ENCODE measurements at regions not wholly inside any gene's neighbourhood (a gene's known extent, or its start where the extent isn't known, plus 50 kb on each side); places are given as distances from the start of the nearest gene placed in this dataset.
"Not testable (repeated sequence)": the region's sequence is repeated elsewhere in the genome, so short reads cannot be mapped to it uniquely, and the experiment has no call there.

DNA sequence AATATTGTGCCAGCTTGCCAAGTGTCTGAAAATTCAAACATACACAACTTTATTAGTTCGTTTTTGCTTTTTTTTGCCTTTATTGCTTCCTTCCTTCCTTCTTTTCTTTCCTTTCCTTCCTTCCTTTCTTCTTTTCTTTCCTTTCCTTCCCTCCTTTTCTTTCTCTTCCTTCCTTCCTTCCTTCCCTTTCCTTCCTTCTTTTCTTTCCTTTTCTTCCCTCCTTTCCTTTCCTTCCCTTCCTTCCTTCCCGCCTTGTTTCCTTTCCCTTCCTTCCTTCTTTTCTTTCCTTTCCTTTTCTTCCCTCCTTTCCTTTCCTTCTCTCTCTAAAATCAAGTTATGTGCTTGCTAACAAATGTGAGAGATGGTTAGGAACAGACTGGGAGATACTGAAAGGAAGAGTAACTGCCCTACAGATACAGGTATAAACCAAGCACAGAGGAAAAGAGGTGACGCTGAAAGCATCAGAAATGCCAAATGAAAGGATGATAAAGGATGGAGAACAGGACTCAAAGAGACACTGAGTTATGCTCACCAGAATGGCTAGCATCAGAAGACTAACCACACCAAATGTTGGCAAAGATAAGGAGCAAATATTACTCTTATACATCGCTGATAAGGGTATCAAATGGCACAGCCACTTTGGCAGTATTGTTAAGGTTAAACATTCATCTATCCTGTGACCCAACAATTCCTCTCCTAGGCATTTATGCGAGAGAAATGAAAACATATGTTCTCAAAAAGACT lies 151.6 kb downstream of the MREG start:
- DNase-seq: no peak

DNA sequence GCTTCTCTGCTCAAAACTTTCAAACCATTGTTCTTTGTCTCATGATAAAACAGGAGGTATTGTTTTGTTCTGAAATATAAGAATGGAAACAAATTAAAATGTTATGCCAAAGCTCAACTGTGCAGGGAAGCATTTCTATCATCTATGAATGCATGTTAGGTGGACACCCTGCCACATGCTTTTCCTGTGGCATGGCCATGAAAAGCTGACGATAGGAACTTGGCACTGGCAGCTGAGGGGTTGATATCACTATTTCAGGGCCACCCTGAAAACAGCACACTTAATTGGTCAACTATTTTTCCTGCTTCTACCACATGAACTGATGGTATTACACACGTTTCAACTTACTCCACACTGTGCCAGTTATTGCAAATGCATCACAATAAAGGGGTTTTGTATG lies 157.3 kb downstream of the MREG start:
- no peak for DNase-seq

DNA sequence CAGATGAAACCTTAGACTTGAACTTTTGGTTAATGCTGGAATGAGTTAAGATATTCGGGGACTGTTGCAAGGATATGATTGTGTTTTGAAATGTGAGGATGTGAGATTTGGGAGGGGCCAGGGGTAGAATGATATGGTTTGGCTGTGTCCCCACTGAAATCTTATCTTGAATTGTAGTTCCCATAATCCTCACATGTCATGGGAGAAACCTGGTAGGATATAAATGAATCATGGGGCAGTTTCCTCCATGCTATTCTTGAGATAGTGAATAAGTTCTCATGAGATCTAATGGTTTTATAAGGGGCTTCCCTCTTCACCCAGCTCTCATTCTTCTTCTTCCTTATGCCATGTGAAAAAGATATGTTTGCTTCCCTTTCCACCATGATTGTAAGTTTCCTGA lies 158.0 kb downstream of the MREG start:
- not testable (repeated sequence) for DNase-seq

DNA sequence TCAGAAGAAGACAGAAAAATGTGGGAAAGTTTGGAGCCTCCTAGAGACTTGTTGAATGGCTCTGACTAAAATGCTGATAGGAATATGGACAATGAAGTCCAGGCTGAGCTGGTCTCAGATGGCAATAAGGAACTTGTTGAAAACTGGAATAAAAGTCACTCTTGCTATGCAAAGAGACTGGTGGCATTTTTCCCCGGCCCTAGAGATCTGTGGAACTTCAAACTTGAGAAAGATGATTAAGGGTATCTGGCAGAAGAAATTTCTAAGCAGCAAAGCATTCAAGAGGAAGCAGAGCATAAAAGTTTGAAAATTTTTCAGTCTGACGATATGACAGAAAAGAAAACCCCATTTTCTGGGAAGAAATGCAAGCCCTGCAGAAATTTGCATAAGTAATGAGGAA lies 159.3 kb downstream of the MREG start:
- DNase-seq: no peak

DNA sequence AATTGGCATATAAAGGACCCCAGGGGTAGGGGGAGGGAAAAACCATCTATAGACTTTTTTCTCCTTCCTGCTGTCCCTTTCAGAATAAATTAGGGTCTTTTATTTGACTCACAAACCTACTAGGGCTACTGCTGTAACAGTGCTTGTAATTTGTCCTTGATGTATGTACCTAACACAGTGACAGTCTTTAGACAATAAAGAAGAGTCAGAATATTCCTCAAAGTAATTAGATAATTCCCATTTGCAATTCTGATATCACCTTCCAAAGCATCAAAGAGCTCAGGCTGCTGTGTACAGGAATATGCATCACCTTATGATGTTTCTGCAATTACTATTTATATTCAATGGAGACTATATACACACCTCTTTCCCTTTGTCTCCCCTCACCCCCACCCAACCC lies 161.7 kb downstream of the MREG start:
- DNase-seq: no peak

DNA sequence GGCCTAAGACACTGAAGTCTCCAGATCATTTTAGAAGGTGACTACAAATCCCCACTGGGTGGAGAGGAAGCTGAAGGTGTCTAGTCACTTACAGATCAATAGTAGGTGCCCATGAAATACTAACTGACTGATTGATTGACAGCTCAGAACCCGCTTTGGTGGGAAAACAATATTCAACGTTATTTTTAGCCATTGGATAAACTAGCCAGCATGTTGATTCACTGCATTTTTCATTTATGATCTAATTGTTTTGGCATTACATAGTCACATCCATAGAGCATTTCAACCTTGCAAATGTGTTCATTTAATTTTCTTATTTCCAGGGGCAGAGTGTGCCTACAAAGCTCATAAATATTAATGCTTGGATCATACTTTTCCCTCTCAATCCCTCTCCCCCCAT lies 162.3 kb downstream of the MREG start:
- no peak for DNase-seq

DNA sequence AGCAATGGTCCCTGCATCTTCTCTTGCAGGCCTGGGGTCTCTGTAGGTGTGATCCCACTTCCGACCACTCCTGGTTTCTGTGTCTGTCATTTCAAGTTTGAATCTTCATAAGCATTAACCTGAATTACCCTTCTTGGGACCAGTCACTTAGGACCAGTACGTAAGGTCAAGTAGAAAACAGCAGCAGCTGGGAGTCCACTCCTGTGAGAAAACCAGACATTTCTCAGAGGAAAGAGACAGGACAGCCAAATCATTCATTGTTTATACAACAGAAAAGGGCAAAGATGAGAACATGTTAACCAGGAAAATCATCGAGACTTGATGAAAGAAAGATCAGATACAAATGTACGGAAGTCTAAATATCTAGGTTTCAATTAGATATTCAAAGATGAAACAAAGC lies 163.0 kb downstream of the MREG start:
- no peak for DNase-seq

DNA sequence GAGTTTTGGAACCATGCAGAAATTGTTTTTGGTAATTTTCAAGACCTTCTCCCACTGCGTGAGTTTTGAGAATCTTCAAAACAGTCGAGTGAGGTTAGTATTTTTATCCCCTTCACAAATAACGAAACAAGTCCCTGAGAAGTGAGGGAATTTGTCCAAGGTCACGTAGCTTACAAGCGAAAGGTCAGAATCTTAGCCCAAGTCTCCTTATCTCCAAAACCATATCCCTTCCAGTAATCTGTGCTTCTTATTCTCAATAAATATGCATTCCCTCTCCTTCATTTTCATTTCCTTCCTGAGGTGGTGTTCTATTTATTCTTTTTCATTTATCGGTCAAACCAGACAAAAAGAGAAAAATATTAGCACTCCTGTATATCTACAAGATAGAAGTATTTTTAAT lies 163.6 kb downstream of the MREG start:
- no peak for DNase-seq

DNA sequence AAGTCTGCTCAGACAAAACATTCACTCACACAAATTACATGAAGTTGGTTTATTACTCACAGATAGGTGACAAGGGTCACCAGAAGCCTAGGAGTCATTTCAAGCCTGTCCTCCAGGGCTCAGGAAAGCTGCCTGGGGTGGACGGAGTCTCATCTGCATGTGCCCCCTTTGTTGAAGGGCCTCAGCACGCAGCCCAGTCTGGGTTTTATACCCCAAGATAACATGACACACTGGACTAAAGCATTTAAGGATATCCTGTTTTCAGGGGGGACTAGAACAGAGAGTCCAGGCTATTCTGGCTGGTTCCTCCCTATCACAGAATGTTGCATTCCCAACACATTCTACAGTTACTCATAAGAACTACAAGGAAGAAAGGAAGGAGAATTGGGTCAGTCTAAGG lies 164.7 kb downstream of the MREG start:
- DNase-seq: no peak

DNA sequence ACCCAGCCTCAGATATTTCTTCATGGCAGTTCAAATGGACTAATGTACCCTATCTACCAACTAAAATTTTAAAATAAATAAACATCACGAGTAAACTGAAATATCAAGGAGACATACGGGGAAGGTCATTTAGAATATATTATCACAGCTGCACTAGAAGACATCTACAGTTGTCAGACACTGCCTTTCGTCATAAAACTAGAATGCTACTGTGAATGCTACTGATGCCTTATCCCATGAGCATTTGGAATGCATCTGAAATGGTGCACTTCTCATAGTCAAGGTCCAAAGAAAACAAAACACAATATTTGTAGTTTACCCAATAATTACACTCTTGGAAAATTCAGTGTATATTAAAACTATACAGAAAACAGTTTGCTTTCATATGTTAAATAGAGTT lies 165.2 kb downstream of the MREG start:
- DNase-seq: no peak

DNA sequence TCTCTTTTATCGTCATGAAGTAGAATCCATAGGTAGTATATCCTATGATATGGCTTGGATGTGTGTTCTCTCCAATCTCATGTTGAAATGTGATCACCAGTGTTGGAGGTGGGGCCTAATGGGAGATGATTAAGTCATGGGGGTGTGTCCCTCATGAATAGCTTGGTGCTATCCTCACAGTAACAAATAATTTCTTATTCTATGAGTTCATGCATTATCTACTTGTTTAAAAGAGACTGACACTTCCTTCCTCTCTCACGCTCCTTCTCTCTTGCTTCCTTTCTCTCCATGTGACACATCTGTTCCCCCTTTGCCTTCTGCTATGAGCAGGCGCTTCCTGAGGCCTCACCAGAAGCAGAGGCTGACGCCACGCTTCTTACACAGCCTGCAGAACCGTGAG lies 165.6 kb downstream of the MREG start:
- DNase-seq: no peak

DNA sequence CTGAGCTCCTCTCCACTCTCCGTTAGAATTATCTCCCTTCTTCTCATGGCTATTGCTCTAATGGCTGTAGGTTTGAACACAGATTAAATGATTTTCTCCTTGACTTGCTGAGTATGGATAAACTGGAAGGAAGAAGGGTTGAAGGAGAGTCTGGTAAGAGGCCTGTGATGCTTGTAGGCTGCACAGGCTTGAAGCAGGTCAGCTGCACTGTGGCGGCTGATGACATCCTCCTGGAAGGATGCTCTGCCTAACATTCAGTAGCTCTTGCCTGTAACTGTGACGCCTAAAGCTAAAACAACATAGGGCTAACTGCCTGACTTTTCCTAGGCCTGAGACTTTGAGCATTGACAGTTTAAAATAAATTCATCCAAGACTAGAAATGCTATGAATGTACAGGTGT lies 166.3 kb downstream of the MREG start:
- no peak for DNase-seq

DNA sequence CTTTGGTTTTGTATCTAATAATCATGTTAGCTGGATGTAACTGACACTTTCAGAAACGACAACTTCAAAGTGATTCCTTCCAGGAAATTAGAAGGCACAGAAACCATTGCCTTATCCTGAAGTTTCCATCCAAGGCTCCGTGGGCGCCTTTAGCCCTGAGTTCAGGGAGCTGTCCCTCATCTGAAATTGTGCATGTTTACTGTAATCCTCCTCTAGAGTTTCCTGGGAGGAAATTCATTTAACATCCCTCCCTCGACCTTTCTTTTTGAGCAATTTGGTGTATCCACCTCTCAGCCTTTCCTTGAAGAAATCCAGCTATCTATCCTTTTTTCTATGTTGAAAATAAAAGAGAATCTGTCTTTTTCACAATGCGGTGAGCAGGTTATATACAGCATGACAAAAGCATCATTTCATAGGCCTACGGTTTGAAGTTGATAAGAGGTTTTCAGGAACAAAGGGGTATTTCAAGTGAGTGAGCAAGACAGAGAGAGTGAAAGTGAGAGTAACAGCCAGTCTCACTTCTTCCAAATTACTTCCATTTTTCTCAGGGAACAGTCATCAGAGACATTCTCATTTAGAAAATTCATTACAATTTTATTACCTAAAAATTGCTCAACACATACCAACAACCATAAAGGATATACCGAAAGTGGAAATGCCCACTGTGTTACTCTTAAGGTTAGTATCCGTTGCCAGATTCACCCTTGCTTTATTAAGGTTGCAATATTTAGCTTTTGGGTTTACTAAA lies 167.3 kb downstream of the MREG start:
- no peak for DNase-seq

DNA sequence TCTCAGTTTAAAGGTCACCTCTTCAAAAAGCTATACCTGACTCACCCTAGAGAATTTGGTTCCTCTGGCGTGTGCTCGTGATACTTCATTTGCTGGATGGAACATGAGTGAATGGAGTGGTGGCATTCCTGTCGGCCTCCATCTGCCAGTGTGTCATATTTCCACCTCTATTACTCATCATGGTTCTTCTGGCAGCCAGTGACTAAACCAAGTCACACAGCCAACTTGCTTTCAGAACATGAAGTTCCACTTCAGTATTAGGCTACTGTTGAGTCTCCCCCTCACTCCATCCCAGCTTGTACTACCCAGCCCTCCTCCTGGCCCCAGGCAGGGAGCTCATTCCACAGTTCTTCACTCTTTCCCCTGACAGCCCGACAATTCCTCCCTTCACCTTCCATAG lies 169.8 kb downstream of the MREG start:
- DNase-seq: no peak

DNA sequence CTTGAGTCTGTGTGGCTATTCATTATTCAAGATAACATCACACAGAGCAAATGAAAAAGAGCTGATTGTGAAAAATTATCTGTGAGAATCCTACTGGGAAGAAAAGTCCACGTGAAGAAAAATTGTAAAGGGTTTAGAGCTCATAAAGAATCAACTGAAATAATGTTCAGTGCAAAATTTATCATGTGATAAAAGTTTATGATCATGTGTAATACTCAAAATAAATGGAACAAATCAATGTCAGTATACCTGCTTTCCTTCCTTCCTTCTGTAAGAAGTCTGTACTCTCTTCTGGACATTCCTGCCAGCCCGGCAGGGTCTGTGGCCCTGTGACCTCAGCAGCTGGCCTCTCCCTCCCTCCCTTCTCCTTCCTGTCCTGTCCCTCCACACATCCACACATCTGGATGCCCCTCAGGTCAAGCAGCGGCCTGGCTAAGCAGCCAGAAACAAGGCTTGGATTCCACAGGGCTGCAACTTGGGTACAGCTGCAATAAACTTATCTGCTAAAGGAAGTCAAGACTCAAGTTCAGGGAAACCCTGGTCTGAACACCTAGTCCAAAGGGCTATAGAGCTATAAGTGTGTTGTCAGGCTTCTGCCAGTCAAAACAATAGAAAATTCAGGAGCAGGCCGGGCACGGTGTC lies 172.1 kb downstream of the MREG start:
- no peak for DNase-seq

DNA sequence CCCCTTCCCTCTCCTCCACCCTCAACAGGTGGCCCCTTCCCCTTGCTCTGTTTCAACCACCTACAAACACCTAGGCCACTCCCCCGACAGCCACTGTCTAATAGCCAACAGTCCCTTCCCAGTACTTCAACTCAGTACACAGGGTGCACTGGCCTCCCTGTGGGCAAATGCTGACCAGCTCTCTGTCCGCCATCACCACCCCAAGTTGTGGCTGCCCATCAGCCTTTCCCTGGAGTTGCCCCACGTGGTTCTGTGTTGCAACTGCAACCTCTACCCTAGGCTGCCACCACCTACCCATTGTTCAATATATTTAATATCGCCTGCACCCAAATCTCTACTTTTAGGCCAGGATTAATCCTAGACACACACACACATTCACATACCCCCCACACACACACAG lies 173.5 kb downstream of the MREG start:
- DNase-seq: no peak

DNA sequence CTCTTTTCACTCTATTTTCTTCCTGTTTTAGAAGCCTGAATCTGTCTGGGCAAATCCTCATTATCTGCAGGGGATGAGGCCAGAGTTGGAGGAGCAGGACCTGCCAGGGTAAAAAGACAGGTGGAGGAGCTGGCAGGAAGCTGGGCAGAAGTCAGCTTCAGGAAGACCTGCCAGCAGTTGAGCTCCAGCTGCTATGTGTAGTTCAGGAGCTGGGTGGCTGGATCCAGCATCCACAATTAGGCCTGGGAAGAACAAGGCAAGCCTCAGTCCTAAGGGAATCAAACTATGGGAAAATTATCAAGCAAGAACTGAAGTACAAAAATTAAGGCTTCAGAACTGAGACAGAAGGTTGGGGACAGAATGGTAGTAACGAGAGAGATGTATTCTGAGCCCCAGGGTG lies 174.0 kb downstream of the MREG start:
- DNase-seq: no peak

DNA sequence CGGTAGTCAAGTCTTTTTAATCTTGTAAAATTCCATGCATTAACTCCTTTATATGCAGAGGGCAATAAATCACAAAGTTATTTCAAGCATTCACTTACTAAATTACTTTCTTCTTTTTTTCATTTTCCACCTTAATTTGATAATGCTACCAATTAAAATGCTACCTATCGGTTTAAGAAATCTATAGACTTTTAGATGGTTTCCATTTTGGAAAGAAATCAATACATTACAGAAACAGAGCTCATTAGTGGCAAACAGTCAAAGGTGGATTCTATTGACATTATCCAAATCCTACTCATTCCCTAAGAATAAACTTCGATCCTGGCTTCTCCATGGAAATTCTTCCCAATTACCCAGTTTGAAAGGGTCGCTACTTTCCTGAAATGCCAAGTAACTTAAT lies 176.5 kb downstream of the MREG start:
- no peak for DNase-seq

DNA sequence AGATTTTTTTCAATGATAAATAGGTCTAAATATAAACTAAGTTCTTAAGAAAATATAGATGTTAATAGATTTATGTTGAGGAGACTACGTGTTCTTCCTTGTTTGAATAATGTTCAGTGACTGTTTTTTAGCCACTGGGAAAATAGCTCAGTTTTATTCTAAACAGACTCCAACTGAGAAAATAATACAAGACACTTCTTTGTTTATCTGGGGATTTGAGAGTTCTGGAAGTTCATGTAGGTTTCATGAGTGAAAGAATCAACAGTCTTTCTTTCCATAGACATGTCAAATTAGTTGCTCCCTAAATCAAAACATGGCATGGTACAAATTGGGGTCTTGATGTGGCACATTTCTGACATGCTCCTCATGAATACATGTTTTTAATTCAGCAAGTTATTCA lies 177.7 kb downstream of the MREG start:
- DNase-seq: no peak

DNA sequence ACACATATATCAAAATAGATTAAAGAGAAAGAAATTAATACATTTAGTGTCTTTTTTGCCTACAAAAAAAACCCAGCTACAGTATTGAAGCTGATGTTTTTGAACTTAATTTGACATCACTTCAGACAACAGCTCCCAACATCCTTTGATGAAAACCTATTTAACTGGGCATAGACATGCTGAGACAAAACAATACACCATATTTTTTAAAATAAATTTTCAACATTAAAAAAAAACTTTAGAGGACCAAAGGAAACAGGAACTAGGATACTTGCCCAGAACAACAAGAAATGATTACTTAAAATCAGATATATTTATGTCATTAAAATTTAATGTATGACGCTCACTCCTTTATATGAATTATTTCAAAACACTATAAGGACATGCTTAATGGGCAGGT lies 178.1 kb downstream of the MREG start:
- DNase-seq: no peak

DNA sequence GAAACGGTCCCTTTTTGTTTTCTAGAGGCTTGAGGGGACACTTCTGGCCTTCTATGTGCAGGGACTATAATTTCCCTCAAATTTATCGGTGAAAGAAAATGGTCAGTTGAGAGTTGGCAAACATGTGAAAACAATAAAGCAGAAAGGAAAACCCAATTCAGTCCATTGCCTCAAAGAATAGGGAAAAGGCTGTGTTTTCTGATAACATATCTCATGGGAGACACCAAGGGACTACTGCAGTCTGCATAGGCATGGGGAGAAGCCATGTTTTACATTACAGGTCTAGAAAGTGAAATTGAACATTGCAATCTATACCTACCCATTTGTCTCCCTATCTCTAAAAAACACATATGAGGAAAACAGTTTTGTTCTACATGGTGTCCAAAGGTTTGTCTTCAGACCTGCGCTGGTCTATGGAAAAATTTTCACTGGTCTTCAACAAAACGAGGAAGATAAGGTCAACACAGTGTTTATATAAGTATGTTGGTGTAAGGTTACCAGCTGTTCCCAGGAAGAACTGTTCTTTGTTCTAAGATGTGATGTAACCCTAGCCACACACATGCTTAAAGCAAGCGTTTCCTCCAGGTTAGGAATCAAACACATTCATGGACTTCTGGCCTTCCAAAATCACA lies 179.7 kb downstream of the MREG start:
- peak; percentile 40 for DNase-seq

DNA sequence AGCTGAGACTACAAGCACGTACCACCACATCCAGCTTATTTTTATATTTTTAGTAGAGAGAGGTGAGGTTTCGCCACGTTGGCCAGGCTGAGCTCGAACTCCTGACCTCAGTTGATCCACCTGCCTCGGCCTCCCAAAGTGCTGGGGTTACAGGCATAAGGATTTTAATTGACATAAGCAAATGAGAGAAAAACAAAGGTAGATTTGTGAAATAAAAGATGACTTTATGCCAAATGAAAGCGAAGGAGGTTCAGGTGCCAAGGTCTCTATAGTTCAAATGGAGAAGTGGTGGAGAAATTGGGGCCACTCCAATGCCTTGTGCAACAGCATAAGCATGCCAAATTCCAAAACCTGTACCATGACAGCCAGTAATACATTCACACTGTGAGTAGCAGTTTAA lies 180.6 kb downstream of the MREG start:
- no peak for DNase-seq

DNA sequence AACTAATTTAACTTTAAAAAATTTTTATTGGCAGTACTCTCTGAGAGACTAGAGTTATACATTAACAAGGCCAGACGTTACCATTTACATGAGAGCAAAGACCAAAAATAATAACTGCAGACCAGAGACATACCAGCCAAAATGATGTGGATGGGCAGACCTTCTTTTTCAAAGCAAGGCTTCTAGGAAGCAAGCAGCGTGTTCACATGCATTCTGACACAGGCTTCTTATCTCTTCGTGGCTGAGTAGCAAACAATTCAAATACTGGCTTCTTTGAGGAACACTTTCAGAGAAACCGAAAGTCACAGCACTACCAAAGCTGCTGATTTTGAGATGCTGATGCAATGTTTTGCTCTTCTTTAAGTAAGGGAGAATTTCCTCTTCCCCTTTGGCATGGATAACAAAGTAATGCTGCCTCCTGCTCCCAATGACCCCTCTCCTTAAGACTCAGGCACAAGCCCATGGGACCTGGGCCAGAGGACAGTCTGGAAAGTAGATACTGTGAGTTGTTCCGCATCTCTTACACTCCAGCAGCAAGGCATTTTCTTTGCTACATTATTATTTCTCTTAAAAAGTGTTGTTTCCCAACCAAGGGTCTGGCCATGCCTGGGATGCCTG lies 181.9 kb downstream of the MREG start:
- DNase-seq: no peak
